ENCODE measurements at regions not wholly inside any gene's neighbourhood (a gene's known extent, or its start where the extent isn't known, plus 50 kb on each side); places are given as distances from the start of the nearest gene placed in this dataset.

GRCh38 chr20:23151885-23152284 lies 65.8 kb upstream of the CD93 start:
- no peak for DNase-seq (ENCODE audit: low read depth)
- no peak for TF ChIP-seq CTCF (IDR thresholded peaks at IDR 0.05; ENCODE audit: low read depth, low read length, missing control alignments)
- in situ Hi-C loops (cut with HindIII; ENCODE audit: low sequenced_read_pairs), result no loop called here
- H3K4me3 ChIP-seq (ENCODE audit: low read depth, low read length), result no peak overlapping the region

GRCh38 chr20:23151008-23151703 lies 65.0 kb upstream of the CD93 start:
- in situ Hi-C loops (cut with HindIII; ENCODE audit: low sequenced_read_pairs), result no loop called here
- H3K4me3 ChIP-seq (ENCODE audit: low read depth, low read length), result no peak overlapping the region
- TF ChIP-seq CTCF (IDR thresholded peaks at IDR 0.05; ENCODE audit: low read depth, low read length, missing control alignments), result no peak
- DNase-seq (ENCODE audit: low read depth), result no peak

DNA sequence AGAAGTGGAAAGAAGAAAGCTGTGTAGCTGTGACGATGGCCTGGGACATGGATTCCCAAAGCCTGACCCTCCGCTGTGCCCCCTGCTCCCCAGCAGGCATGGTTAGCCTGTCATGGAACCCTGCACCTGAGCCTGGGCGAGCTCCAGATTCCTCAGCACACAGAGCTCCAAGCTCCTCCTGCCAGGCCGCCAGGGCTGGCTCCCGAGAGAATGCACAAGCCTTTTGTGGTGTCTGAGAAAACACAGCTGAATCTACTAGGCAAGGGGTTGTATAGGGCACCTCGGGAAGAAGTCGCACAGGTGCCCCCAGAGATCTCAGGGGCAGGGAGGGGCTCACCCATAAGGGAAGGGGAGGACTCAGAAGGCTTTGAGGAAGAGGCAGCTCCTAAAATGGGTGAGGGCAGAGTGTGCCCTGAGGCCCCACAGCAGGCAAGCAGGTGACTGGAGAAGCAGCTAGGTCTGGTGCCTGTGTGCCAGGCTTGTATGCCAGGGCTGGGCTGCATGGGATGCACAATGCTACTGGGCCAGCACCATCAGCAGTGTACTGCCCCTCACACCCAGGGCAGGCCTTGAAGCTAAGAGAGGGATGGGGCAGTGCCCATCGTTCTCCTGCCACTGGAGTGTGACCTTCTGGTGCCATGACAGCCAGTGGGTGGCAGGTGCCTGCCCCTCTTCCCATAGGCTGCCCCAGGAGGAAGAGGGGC lies 64.3 kb upstream of the CD93 start:
- no peak for TF ChIP-seq CTCF (IDR thresholded peaks at IDR 0.05; ENCODE audit: low read depth, low read length, missing control alignments)
- in situ Hi-C loops (cut with HindIII; ENCODE audit: low sequenced_read_pairs), result no loop called here
- no peak for DNase-seq (ENCODE audit: low read depth)
- no peak overlapping the region for H3K4me3 ChIP-seq (ENCODE audit: low read depth, low read length)

DNA sequence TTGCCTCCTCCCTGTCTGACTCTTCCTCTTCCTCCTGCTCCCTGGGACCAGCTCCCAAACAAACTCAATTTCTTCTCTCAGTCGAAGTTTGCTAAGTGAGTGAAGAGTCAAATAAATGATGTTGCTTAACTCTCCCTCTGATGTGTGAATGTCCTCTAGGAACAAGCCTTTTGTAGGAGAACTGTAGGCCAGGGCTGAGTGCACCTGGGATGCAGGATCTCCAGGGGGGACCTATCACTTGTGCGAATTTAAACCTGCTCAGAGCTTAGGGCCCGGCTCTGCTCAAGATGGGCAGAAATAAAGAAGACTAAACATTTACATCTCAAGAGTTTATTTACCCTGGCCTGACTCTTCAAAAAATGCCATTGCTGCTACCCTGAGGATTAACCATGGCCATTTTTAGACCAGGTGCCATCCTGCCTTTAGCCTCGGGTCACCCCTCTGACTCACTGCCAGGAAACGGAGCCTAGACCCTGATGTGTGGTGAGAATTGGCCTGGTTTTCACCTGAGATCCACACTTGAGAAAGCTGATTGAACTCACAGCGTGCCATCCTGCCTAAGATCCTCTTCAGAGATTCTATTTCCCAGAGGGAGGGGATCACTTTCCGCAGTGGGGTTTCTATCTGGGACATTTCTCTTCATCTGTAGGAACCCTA lies 63.6 kb upstream of the CD93 start:
- no peak for DNase-seq (ENCODE audit: low read depth)
- no peak for TF ChIP-seq CTCF (IDR thresholded peaks at IDR 0.05; ENCODE audit: low read depth, low read length, missing control alignments)
- H3K4me3 ChIP-seq (ENCODE audit: low read depth, low read length), result no peak overlapping the region
- in situ Hi-C loops (cut with HindIII; ENCODE audit: low sequenced_read_pairs), result no loop called here

DNA sequence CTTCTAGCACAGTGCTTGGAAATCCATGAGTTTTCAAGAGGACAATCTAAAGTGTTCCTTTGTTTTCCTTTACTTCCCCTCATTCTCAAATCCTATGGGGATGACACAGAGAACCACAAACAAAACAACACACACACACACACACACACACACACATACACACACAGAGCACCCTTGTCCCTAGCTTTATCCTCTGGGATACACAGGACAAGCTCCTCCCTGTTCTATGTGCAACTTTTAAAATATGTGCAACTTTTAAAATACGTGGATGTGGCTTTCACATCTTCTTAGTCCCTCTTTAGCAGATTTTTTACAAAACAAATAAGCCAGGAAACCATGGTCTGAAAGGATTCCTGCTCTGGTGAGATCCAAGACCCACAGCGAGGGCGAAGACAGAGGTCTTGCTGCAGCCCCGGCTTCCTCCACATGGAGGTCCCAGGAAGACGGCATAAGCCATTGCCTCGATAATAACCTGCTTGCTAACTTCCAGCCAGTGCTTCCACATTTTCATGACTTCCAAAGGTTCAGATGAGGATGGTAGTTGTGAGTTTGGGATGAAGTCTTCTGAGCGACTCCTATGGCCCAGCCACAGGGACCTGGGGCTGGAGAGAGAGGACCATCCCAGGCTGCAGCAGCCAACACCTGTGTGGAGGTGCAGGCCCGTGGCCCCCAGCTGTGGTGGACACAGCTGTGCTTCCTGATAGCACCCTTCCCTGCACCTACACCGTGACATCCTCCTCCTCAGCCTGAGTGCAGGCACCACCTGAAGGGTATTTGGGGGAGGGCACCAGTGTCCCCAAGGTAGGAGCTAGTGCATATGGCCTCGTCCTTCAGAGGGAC lies 62.8 kb upstream of the CD93 start:
- in situ Hi-C loops (cut with HindIII; ENCODE audit: low sequenced_read_pairs), result no loop called here
- DNase-seq (ENCODE audit: low read depth), result no peak
- TF ChIP-seq CTCF (IDR thresholded peaks at IDR 0.05; ENCODE audit: low read depth, low read length, missing control alignments), result no peak
- H3K4me3 ChIP-seq (ENCODE audit: low read depth, low read length), result no peak overlapping the region

All from astrocyte of the cerebellum (primary cell).